C4-2B (cell line): ENCODE measurements at regions not wholly inside any gene's neighbourhood (a gene's known extent, or its start where the extent isn't known, plus 50 kb on each side); places are given as distances from the start of the nearest gene placed in this dataset.

Experiments used
- ZFX ChIP-seq: fragments of 450-650 bp; IDR thresholded peaks from 2 replicates; pipeline ENCODE4 v1.6.1; 2017
- TF ChIP-seq, protein P1 (sequence below): fragments of 450-650 bp; conservative IDR thresholded peaks from 2 replicates; pipeline ENCODE4 v1.5.1; 2017; ENCODE audit warnings: mild to moderate bottlenecking

DNA sequence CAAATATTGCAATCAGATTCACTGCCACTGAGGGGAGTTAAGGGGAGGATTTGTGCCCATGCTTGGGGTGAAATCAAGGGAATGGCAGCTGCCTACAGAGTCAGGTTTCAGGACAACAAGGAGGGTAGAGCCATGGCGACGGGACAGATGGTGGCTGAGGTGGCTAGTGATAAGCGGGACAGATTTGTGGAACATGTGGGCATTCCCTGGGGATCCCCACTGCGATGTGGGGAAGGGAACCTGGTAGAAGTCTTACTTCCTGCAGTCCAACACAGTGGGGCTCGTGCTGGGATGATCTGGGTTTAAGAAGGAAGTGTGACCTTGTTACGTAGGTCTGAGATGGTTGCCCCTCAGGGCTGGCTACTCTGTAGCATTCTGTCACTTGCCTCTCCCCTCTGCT is 292.0 kb upstream of the JARID2 start:
- TF ChIP-seq, protein P1, sequence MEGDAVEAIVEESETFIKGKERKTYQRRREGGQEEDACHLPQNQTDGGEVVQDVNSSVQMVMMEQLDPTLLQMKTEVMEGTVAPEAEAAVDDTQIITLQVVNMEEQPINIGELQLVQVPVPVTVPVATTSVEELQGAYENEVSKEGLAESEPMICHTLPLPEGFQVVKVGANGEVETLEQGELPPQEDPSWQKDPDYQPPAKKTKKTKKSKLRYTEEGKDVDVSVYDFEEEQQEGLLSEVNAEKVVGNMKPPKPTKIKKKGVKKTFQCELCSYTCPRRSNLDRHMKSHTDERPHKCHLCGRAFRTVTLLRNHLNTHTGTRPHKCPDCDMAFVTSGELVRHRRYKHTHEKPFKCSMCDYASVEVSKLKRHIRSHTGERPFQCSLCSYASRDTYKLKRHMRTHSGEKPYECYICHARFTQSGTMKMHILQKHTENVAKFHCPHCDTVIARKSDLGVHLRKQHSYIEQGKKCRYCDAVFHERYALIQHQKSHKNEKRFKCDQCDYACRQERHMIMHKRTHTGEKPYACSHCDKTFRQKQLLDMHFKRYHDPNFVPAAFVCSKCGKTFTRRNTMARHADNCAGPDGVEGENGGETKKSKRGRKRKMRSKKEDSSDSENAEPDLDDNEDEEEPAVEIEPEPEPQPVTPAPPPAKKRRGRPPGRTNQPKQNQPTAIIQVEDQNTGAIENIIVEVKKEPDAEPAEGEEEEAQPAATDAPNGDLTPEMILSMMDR, result no peak
- TF ChIP-seq ZFX, result no peak
